SK-N-SH treated with all-trans-retinoic acid at 6 μM for 48 hours (cell line): ENCODE measurements at regions not wholly inside any gene's neighbourhood (a gene's known extent, or its start where the extent isn't known, plus 50 kb on each side); places are given as distances from the start of the nearest gene placed in this dataset.

Experiments
- ATAC-seq: fragments of 200-7000 bp; cut with Tn5 transposase; 3 replicates; pipeline ENCODE4 v1.9.1; 2020; ENCODE audit warnings: mild to moderate bottlenecking, moderate library complexity
- ARNTL ChIP-seq: fragments of 450-650 bp; formaldehyde crosslinking; IDR thresholded peaks from 2 replicates; pipeline ENCODE4 v1.5.0; 2020; ENCODE audit warnings: low read depth, mild to moderate bottlenecking, moderate library complexity, borderline replicate concordance
- BACH2 ChIP-seq: fragments of 250-450 bp; sonication (Bioruptor Pico); IDR thresholded peaks from 2 replicates; pipeline ENCODE4 v1.9.0; 2021; ENCODE audit warnings: mild to moderate bottlenecking, borderline replicate concordance
- CREB5 ChIP-seq: fragments of 250-450 bp; sonication (Bioruptor Pico); IDR thresholded peaks from 2 replicates; pipeline ENCODE4 v1.5.1; 2020; ENCODE audit warnings: low read depth, mild to moderate bottlenecking, moderate library complexity
- CSDC2 ChIP-seq: fragments of 250-450 bp; sonication (Bioruptor Pico); IDR thresholded peaks from 2 replicates; pipeline ENCODE4 v1.5.0; 2020; ENCODE audit warnings: mild to moderate bottlenecking, moderate library complexity
- CSRNP3 ChIP-seq: fragments of 250-450 bp; sonication (Bioruptor Pico); IDR thresholded peaks from 2 replicates; pipeline ENCODE4 v1.5.1; 2021; ENCODE audit warnings: mild to moderate bottlenecking, moderate library complexity
- ISL1 ChIP-seq: fragments of 250-450 bp; sonication (Bioruptor Pico); IDR thresholded peaks from 2 replicates; pipeline ENCODE4 v2.1.2; 2022; ENCODE audit warnings: mild to moderate bottlenecking, moderate library complexity
- OSR1 ChIP-seq: fragments of 250-450 bp; sonication (Bioruptor Pico); IDR thresholded peaks from 2 replicates; pipeline ENCODE4 v1.8.0; 2022; ENCODE audit warnings: moderate library complexity, mild to moderate bottlenecking, inconsistent platforms
- PATZ1 ChIP-seq: fragments of 250-450 bp; sonication (Bioruptor Pico); IDR thresholded peaks from 2 replicates; pipeline ENCODE4 v1.8.0; 2020; ENCODE audit warnings: mild to moderate bottlenecking, moderate library complexity, borderline replicate concordance
- POU6F1 ChIP-seq: fragments of 250-450 bp; sonication (Bioruptor Pico); IDR thresholded peaks from 2 replicates; pipeline ENCODE4 v1.8.0; 2021; ENCODE audit warnings: low read depth, mild to moderate bottlenecking, moderate library complexity, borderline replicate concordance
- SNAI2 ChIP-seq: fragments of 250-450 bp; sonication (Bioruptor Pico); IDR thresholded peaks from 2 replicates; pipeline ENCODE4 v1.5.0; 2020; ENCODE audit warnings: mild to moderate bottlenecking, moderate library complexity
- TCF4 ChIP-seq: fragments of 250-450 bp; sonication (Bioruptor Pico); IDR thresholded peaks from 2 replicates; pipeline ENCODE4 v1.8.0; 2021; ENCODE audit warnings: mild to moderate bottlenecking, moderate library complexity, borderline replicate concordance
- TOX ChIP-seq: fragments of 250-450 bp; sonication (Bioruptor Pico); IDR thresholded peaks from 2 replicates; pipeline ENCODE4 v1.8.0; 2021; ENCODE audit warnings: mild to moderate bottlenecking, moderate library complexity, borderline replicate concordance
- TSHZ2 ChIP-seq: fragments of 250-450 bp; sonication (Bioruptor Pico); IDR thresholded peaks from 2 replicates; pipeline ENCODE4 v1.5.0; 2020; ENCODE audit warnings: mild to moderate bottlenecking, moderate library complexity
- ZFP3 ChIP-seq: fragments of 250-450 bp; sonication (Bioruptor Pico); IDR thresholded peaks from 2 replicates; pipeline ENCODE4 v1.5.0; 2020; ENCODE audit warnings: mild to moderate bottlenecking, moderate library complexity
- ZFP30 ChIP-seq: fragments of 450-650 bp; formaldehyde crosslinking; IDR thresholded peaks from 2 replicates; pipeline ENCODE4 v1.5.0; 2022; ENCODE audit warnings: mild to moderate bottlenecking, moderate library complexity
- ZNF70 ChIP-seq: fragments of 450-650 bp; formaldehyde crosslinking; IDR thresholded peaks from 2 replicates; pipeline ENCODE4 v1.5.0; 2020; ENCODE audit warnings: mild to moderate bottlenecking, moderate library complexity
- ZNF8 ChIP-seq: fragments of 450-650 bp; formaldehyde crosslinking; IDR thresholded peaks from 2 replicates; pipeline ENCODE4 v1.5.0; 2020; ENCODE audit warnings: mild to moderate bottlenecking, moderate library complexity

- ATAC-seq = no peak
- no peak for TF ChIP-seq BACH2
- TF ChIP-seq TOX (CRISPR knock-in tag) = no peak
- TF ChIP-seq CSRNP3 = no peak
- TF ChIP-seq ISL1 (CRISPR knock-in tag) = no peak
- TF ChIP-seq POU6F1 (CRISPR knock-in tag) = no peak
- TF ChIP-seq CSDC2 (CRISPR knock-in tag) = no peak
- TF ChIP-seq ARNTL (CRISPR knock-in tag) = no peak
- no peak for TF ChIP-seq SNAI2 (CRISPR knock-in tag)
- no peak for TF ChIP-seq ZFP3 (CRISPR knock-in tag)
- TF ChIP-seq ZNF70 (CRISPR knock-in tag) = no peak
- TF ChIP-seq CREB5 (CRISPR knock-in tag) = no peak
- TF ChIP-seq TSHZ2 (CRISPR knock-in tag) = no peak
- TF ChIP-seq, all 23 proteins: peak for 0
Measured at GRCh38 chr4:65202165-65202852, 468.0 kb downstream of the EPHA5 start.

GRCh38 chr4:65195666-65196065 lies 474.6 kb downstream of the EPHA5 start:
- TF ChIP-seq TOX (CRISPR knock-in tag) (no peak), ZNF8 (CRISPR knock-in tag) (no peak), ZNF70 (CRISPR knock-in tag) (no peak), SNAI2 (CRISPR knock-in tag) (no peak), ZFP3 (CRISPR knock-in tag) (no peak), CSRNP3 (no peak), ARNTL (CRISPR knock-in tag) (no peak), TSHZ2 (CRISPR knock-in tag) (no peak)
- TF ChIP-seq, all 23 proteins: peak for 0
- no peak for ATAC-seq

- TF ChIP-seq TCF4 (CRISPR knock-in tag) = no peak
- TF ChIP-seq CSRNP3 = no peak
- no peak for TF ChIP-seq OSR1 (CRISPR knock-in tag)
- no peak for TF ChIP-seq ZNF70 (CRISPR knock-in tag)
- TF ChIP-seq ZFP30 (CRISPR knock-in tag) = no peak
- no peak for TF ChIP-seq ARNTL (CRISPR knock-in tag)
- no peak for TF ChIP-seq PATZ1 (CRISPR knock-in tag)
- no peak for TF ChIP-seq TOX (CRISPR knock-in tag)
- TF ChIP-seq, all 23 proteins: peak for 0
- ATAC-seq = no peak
Measured at GRCh38 chr4:65195002-65195401, 475.3 kb downstream of the EPHA5 start.
